GM18517 (cell line): ENCODE measurements at regions not wholly inside any gene's neighbourhood (a gene's known extent, or its start where the extent isn't known, plus 50 kb on each side); places are given as distances from the start of the nearest gene placed in this dataset.
"Not testable (repeated sequence)": the region's sequence is repeated elsewhere in the genome, so short reads cannot be mapped to it uniquely, and the experiment has no call there.

ENCODE experiments used
- ATAC-seq: cut with Tn5 transposase; IDR thresholded peaks from one replicate; pipeline ENCODE4 v1.9.1; 2021; ENCODE audit warnings: mild to moderate bottlenecking, moderate library complexity; ENCODE audit not compliant: unreplicated experiment

DNA sequence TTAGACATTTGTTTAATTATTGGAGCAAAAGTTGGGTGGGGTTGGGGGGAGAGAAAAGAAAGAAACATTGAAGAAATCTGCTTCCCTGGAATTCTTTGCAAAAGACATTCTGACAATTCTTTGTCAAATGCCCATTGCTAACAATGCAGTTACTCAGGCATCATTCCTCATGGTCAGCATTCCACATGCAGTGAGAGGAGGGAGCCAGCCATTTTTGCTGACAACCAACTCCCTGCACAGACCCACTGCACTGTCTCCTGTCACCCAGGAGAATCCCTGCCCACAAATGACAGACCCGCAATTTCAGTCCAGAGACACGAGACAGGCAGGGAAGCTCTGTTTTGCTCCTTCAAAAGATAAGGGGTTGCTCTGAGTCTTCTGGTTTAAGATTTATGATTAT lies 985.1 kb upstream of the SLIT2 start:
- ATAC-seq, result no peak

GRCh38 chr4:19262467-19262866 lies 989.2 kb upstream of the SLIT2 start:
- ATAC-seq, result no peak

DNA sequence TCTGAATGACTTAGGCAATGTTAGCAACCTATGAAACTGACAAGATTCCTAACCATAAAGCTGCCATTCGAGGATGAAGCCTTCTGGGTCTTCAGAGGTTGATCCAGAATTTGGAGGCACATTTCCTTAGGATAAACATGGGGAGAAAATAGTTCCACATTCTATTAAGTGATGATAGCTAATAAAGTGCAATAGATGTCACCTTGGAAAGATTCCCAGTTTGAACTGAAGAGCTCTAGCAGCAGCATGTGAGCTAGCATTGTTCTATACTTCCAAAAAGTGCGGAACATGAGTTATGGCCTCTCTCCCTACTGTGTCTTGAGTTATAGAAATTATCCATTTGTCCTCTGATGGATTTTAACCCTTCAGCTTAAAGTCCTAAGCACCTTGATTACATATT lies 991.4 kb upstream of the SLIT2 start:
- no peak for ATAC-seq

GRCh38 chr4:19259920-19260319 lies 991.8 kb upstream of the SLIT2 start:
- no peak for ATAC-seq

DNA sequence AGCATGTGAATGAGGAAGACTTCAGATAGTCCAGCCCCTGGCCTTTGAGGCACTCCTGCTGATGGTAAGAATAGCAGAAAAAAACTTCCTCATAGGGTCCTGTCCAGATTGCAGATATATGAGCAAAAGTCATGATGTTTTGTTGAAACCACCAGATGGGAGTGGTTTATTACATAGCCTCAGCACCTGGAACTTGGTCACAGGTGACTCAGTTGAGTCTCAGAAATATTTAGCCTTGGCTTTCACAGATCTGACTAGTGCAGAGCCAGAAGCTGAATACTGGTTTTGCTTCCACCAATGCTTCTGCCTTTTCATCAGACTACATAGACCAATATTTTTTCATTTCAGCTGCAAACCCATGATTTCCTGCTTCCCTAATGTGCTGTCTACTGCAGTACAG lies 994.9 kb upstream of the SLIT2 start:
- ATAC-seq, result no peak

DNA sequence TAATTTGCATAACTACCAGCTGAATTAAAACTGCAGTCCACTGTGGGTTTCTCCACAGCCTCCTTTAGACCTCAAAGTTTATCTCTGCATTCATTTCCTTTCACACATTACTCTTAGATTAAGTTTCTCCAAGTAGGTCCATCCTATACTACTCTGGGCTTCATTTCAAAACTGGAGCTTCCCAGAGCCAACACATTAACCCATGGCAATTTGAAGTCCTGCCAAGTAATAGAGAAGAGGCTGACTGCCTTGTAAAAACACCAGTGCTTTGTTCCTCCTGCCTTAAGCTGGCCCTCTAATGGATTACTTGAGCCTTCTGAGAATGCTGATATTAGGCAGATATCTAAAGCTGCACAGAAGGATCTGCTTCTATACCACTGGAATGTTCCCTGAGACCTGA lies 997.2 kb upstream of the SLIT2 start:
- ATAC-seq, result no peak

DNA sequence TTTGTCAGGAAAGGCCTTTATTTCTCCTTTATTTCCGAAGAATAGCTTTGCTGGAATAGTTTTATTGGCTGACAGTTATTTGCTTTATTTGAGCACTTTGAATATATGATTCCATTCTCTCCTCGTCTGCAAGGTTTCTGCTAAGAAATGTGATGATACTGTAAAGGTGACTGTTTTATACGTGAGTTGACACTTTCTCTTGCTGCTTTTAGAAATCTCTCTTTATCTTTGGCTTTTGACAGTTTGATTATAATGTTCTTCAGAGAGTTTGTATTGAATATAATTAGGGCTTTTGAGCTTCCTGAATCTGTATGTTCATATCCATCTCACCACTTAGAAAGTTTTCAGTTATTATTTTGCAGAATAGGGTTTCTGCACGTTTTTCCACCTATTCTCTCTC lies 1003.7 kb upstream of the SLIT2 start:
- no peak for ATAC-seq

- ATAC-seq, result no peak
Measured at GRCh38 chr4:19241895-19242294, 1009.8 kb upstream of the SLIT2 start.

DNA sequence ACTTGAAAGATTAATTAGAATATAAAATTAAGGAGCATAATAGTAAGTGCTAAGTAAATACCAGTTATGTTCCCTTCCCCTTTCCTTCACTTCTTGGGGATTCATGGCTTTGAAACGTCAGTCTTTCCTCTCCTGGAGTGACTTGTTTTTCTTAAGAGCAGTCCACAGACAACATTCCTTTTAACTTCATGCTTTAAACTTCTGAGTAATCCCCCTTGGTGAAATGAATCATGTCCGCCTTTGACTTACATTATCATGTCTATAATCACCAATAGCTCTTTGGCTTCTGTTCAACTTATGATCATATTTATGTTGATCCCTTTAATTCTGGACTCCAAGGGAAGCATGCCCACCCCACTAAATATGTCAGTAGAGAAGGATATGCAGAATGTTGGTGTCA lies 1012.1 kb upstream of the SLIT2 start:
- no peak for ATAC-seq

- no peak for ATAC-seq
Measured at GRCh38 chr4:19236473-19236872, 1015.2 kb upstream of the SLIT2 start.

DNA sequence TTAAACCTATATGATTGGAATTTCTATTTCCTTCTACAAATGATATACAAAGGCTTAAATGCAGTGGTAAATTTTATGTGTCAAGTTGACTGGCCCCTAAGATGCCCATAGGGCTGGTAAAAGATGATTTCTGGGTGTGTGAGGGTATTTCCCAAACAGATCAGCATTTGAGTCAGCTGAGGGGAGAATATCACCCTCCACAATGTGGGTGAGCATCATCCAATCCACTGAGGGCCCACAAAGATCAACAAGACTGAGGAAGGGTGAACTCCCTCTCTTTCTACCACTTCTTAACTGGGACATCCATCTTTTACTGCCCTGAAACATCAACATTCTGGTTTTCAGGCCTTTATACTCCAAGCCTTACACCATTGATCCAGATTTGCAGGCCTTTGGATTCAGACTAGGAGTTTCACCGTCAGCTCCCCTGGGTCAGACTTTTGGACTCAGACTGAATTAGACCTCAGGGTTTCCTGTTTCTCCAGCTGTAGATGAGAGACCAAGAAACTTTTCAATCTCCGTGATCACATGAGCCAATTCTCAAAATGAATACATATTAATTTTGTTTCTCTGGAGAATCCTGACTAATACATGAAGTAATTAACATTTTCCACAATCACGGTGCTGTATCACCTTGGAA lies 1020.7 kb upstream of the SLIT2 start:
- no peak for ATAC-seq

GRCh38 chr4:19227701-19228100 lies 1024.0 kb upstream of the SLIT2 start:
- ATAC-seq, result no peak

DNA sequence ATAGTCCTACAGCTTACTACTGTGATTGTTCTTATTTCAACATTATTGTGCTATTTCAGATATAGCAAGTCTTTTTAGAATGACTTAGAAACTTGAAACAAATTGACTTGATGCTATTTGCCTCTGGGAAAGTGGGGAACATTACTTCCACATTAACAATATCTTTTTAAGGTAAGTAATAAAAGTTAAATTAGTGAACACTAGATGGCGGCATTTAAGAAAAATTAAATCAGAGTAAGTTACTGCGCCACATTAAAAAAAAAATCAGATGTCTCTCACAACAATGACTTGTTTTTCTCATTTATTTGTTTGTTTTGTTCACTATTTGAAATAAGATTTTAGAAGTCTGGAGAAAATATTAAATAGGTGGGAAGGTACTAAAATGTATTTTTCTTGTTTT lies 1026.9 kb upstream of the SLIT2 start:
- no peak for ATAC-seq

DNA sequence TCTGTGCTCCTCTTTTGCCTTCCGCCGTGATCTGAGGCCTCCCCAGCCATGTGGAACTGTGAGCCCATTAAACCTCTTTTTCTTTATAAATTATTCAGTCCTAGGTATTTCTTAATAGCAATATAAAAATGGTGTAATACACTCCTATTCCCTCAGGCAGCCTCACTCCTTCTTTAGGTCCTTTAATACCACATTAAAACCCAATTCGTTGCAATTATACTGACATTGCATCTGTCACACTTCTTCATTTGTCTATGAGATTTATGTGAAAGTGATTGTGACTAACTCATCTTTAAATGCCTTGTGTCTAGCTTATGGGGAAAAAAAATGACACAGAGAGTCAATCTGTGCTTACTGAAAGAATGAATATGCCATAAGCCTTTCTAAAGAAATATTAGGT lies 1035.2 kb upstream of the SLIT2 start:
- no peak for ATAC-seq

GRCh38 chr4:19214591-19215186 lies 1037.0 kb upstream of the SLIT2 start:
- ATAC-seq, result no peak

DNA sequence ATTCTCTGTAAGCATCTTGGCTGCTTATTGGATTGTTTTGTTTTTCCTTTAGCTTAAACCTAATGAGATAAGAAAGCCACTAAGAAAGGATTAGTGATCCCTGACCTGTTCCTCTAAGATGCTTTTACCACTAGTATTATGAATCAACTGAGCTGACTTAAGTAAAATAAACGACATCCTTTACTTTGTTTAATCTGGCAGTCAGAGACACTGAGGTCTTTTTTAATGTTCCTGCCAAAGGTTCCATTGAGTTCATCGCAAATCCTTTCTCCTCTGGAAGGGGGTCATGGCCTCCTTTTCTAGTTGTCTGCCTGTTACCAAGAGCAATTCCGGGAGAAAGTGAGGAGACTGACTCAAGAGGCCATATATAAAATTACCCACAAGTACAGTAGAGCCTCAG lies 1038.3 kb upstream of the SLIT2 start:
- no peak for ATAC-seq

GRCh38 chr4:19205853-19206252 lies 1045.9 kb upstream of the SLIT2 start:
- no peak for ATAC-seq

DNA sequence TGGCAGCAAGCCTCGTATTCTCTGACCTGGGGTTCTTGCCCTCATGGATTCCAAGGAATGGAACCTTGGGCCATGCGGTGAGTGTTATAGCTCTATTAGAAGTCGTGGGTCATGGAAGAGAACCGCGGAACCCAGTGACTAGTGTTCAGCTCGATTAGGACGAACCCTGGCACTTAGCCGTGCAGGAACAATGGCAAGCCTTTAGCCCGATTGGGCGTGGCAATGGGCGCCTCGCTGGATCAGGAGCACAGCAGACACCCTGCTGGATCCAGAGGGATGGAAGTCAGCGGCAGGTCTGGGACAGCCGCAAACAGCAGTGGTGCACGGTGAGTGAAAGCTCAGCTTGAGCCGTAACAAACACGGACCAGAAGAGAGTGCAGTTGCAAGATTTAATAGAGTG lies 1053.9 kb upstream of the SLIT2 start:
- not testable (repeated sequence) for ATAC-seq

DNA sequence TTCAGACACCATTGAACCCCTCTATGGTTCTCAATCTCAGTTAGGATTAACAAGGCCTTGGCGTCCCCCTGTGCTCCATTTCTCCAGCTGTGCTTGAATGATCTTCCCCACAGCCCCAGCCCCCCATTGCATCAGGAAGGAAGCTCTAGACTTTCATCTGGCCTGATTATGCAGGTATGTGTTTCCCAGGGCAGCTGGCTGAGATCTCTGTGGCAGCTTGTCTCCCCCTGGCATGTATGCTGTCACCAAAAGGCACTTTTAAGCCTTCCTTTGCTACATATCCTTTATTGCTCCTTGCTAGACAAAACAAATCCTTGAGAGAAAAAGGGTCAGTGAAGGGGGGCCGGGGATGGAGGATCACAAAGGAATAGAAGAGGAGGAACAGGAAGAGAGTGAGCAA lies 1056.0 kb upstream of the SLIT2 start:
- ATAC-seq, result no peak

DNA sequence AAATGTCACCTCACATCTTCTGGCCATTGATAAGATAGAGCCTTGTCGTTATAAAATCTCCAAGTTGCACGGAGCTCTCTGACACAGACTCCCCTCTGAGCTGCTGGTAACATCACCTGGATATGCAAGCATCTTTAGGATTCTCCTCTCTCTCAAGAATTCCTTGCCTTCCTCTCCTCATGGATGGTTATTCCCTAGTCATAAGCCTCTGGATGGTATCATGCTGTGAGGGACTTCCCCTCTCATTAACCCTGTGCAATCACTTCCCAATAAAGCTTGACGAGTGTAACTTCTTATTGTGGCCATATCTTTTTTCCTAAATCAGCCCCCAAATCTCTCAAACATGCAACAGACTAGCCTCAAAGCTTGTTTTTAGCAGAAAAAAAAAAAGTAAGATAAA lies 1057.0 kb upstream of the SLIT2 start:
- ATAC-seq, result no peak

DNA sequence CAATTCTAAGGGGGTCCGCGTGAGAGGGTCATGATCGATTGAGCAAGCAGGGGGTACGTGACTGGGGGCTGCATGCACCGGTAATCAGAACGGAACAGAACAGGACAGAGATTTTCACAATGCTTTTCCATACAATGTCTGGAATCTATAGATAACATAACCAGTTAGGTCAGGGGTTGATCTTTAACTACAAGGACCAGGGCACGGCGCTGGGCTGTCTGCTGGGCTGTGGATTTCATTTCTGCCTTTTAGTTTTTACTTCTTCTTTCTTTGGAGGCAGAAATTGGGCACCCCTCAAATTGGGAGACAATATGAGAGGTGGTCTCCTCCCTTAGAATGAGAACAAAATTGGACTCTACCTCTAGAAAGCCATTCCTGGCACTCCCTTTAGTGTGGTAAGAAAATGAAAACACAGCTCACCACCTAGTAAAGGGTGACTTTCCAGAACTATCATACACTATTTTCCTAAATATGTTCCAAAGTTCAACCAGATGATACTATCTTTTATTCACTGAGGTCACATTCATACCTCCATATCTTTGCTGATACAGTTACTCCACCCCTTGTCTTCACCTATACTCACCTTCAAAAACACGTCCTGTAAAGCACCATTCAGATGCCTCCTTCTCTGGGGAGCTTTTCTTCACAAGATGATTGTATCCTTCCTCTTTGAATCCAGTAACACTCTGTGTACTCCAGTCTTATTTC lies 1058.3 kb upstream of the SLIT2 start:
- ATAC-seq, result no peak

DNA sequence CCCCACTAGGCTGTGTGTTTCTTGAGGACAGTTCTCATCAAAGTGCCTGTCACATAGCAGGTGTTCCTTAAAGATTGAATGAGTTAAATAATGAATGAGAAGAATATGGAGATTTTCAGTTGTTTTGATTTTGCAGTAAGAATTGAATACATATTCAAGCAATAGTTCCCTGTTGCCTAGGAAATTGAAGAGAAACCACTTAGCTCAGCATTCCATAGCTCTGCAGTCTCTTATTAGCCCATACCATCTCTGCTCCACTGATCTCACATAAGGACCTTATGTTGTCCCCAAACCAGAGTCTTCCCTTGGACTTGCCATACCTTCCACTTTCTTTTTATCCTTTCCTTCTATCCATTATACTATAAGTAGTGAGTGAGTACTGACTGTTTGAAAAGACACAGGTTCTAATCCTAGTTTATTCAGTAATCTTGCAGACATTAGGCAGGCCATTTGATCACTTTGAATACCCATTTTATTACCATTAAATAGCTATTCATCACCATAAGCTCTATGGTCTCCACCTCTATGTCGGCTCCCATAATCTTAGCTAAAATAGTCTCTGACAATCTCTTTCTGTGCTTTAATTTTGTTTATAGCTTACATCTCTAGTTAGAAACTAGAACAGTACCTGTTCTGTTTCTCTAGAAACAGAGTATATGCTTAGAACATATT lies 1059.6 kb upstream of the SLIT2 start:
- ATAC-seq, result no peak
